SHP77 (cell line): ENCODE measurements at regions not wholly inside any gene's neighbourhood (a gene's known extent, or its start where the extent isn't known, plus 50 kb on each side); places are given as distances from the start of the nearest gene placed in this dataset.

Experiments used
- DNase-seq, 2 experiments: peaks; one replicate each; lab custom pipeline; 2025; lab: John Stamatoyannopoulos, UW

GRCh38 chr1:216815260-216816131 is 92.3 kb upstream of the ESRRG start:
- peak; percentile 62 to 81 for DNase-seq

DNA sequence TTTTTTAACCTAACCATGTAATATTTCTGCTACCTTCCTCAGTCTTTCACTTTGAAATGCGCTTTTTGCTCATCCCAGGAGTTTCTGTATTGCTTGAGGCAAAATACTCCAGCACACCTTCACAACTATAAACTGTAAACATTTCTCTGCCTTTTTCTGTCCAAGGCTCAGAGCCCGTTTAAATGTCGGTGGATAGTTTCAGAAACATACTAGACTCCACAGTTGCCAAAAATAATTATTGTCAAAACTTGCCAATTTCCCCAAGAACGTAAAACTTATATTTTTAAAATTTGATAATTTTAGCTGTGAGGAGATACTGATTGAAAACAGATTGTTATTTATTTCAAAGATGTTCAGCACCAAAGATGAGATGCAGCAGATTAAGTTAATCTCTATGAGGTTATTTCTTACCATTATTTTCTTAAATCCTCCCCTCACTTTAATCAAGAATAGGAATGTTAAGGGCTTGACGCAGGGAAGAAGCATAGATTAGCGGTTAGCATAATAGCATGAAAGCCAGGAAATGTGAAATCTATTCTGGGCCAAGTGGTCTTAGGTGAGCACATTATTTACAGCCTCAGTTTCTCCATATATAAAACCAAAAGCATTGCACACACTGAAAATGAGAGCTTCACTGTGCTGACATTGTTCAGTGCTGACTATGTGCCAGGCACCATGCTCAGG is 91.5 kb upstream of the ESRRG start:
- DNase-seq, result no peak

DNA sequence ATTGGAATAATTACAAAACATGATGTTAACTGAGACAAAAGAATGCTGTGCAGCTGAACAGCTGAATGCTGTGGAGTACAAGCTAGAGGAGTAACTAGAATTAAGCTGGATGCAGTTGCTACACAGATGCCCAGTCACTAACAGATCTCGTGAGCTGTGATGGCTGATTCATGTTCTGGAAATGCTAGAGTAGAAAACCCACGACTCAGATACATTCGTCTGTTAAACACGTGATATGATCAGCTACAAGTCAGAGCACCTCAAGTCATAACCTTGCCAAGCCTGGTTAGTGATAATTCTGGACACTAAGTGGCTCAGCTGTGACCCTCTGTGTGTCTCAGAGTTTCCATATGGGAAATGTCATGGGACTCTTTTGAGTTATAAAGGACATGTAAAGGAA is 89.7 kb upstream of the ESRRG start:
- DNase-seq, result no peak

- DNase-seq, result no peak
These were observed 86.4 kb upstream of the ESRRG start for GRCh38 chr1:216809649-216810048.

GRCh38 chr1:216807696-216808095 is 84.5 kb upstream of the ESRRG start:
- no peak for DNase-seq

DNA sequence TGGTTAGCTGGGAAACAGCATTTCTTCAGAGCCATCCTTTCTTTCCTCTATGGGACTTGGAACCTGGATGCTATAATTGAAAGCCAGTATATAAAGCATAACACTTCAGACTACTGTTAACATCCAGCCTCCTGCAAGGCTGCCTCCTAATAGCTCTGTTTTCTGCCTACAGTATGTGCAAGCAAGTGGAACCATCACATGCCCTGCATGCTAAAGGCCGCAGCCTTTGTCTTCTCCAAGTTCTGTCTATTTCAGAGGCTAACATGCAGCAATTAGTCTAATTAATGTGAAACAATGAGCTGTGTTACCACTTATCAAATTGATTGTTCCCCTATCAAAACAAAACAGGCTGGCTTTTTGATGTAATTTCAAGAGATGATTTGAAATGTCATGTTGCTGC is 82.7 kb upstream of the ESRRG start:
- peak in 1 of 2 experiments; percentile 5 for DNase-seq

DNA sequence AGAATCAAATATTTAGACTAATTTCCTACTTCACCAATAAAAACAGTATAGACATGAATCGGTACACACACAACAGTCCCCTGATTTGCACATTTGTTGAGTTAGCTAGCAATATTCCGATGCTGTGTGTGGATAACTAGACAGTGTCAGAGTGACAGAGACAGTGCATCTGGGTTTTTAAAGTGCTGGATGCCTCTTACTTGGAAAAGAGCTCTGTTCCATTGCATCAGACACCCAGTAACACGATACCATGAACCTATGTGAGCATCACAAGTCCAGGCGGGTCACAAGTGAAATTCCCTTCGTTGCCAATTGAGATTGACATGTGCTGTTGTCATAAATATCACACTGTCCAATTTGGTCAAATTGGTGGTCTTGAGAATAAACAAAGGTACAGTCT is 82.0 kb upstream of the ESRRG start:
- DNase-seq, result peak; percentile 28 to 68

GRCh38 chr1:216804111-216804510 is 80.9 kb upstream of the ESRRG start:
- peak; percentile 6 to 32 for DNase-seq

DNA sequence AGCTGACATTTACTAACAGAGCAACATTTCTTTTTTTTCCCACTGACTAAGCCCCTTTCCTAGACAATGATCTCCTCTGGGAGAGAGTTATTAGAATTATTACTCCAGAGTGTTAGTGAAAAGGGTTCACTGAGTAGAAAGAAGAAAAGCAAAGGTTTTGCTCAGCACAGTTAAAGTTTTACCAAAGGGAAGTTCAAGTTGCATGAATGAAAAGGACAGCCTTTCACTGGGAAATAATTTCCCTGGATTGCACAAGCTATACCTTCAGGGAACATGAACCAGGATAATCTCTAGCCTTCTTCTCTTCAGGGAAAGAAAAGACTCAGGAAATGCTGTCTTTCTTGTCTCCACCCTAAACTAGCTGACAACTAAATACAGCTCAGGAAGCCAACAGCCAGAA is 71.4 kb upstream of the ESRRG start:
- DNase-seq, result no peak

- DNase-seq, result no peak
These were observed 70.7 kb upstream of the ESRRG start for GRCh38 chr1:216793973-216794372.

DNA sequence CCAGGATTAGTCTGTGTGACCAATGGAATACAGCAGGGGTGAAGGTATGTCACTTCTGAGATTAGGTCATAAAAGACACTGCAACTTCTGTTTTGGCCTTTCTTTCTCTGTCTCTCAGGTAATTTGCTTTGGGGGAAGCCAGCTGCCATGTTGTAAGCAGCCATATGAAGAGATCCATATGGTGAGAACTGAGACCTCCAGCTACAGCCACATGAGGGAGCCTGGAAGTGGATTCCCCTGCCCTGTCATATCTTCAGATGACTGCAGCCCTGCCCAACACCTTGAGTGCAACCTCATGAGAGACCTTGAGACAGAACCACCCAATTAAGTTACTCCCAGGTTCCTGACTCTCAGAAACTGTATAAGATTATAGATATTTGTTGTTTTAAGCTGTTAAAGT is 70.1 kb upstream of the ESRRG start:
- DNase-seq, result no peak

DNA sequence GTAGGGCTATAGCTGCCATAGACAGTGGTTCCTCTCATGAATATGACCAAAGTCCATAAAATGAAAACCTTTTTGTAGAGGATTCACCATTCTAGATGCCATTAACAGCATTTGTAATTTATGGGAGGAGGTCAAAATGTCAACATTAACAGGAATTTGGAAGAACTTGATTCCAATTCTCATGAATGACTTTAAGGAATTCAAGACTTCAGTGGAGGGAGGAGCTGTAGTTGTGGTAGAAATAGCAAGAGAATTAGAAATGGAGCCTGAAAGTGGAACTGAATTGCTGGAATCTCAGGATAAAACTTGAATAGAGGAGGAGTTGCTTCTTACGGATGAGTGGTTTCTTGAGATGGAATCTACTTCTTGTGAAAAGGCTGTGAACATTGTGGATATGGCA is 65.4 kb upstream of the ESRRG start:
- no peak for DNase-seq

DNA sequence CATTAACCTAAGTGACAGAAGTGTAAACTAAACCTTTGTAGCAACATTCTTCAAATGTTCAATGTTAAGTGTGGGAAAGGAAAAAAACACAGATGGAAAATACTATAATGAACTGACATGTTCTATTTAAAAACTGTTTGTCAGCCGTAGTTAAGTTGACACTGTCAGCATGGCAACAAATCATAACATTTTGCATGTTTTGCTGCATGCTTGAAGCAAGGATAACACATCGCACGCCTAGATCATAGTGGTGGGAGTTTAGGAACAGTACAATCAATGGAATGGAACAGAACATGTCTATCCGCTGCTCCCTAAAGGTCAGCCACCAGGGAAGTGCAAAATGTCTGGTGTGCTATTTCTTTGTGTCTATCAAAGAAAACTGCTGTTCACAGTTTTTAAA is 62.5 kb upstream of the ESRRG start:
- DNase-seq, result no peak

- no peak for DNase-seq
These were observed 62.0 kb upstream of the ESRRG start for GRCh38 chr1:216785221-216785620.

- no peak for DNase-seq
These were observed 56.5 kb upstream of the ESRRG start for GRCh38 chr1:216779686-216780085.

DNA sequence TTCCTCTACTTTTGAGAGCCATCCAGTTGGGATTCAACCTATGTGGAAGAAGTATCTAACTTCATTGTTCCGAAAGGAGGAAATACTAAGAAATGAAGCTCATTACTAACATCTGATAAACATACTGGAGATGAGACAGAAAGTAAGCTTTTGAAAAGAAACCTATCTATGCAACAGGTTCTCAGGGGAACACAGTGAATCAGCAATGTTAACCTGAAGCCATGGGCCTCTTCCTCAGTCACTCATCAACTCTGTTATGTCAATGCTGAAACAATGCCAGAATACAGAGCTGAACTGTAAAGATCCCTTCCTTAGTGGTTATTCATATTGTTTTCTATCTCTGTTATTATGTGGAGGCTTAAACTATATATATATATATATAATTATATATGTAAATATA is 55.5 kb upstream of the ESRRG start:
- DNase-seq, result no peak

- no peak for DNase-seq
These were observed 53.9 kb upstream of the ESRRG start for GRCh38 chr1:216777148-216777547.
